ENCODE measurements at regions not wholly inside any gene's neighbourhood (a gene's known extent, or its start where the extent isn't known, plus 50 kb on each side); places are given as distances from the start of the nearest gene placed in this dataset.
"Not testable (repeated sequence)": the region's sequence is repeated elsewhere in the genome, so short reads cannot be mapped to it uniquely, and the experiment has no call there.

DNA sequence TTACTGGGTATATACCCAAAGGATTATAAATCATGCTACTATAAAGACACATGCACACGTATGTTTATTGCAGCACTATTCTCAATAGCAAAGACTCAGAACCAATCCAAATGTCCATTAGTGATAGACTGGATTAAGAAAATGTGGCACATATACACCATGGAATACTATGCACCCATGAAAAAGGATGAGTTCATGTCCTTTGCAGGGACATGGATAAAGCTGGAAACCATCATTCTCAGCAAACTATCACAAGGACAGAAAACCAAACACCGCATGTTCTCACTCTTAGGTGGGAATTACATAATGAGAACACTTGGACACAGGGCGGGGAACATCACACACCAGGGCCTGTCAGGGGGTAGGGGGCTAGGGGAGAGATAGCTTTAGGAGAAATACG, 186.1 kb upstream of the FTMT start:
- not testable (repeated sequence) for TF ChIP-seq POLR2A (IDR thresholded peaks at IDR 0.05; ENCODE audit: low read depth, low read length); CTCF (conservative IDR thresholded peaks at IDR 0.05; ENCODE audit: low read depth, low read length); CEBPB (IDR thresholded peaks at IDR 0.05; ENCODE audit: low read depth, low read length)

All from IMR-90 (cell line).